Left colon (tissue), 2 donors: ENCODE measurements at regions not wholly inside any gene's neighbourhood (a gene's known extent, or its start where the extent isn't known, plus 50 kb on each side); places are given as distances from the start of the nearest gene placed in this dataset.
"Not testable (repeated sequence)": the region's sequence is repeated elsewhere in the genome, so short reads cannot be mapped to it uniquely, and the experiment has no call there.

Experiments used
- ATAC-seq: fragments of 200-7000 bp; cut with Tn5 transposase; one replicate; pipeline ENCODE4 v1.9.1; 2020; ENCODE audit warnings: mild to moderate bottlenecking, moderate library complexity
- DNase-seq, 2 donors: peaks; one replicate each; pipeline ENCODE4 v3.0.0-alpha.2; 2020
- intact Hi-C, 2 donors: fragments of 100-400 bp; cut with DNase I in 1 of 2; cut with micrococcal nuclease in 1 of 2; formaldehyde crosslinking; loops; one replicate each; pipeline versions ENCODE4 v1.11.2 to v1.14.0; 2022; cut with DNase I, micrococcal nuclease
- donor health status: DM: no; HTN: no; CAD: no.
- donor health status: DM: yes; HTN: yes; CAD: no.

GRCh38 chr5:164256351-164256750, 750.9 kb downstream of the MAT2B start:
- no peak for DNase-seq
- intact Hi-C loops: no loop called here
- ATAC-seq: no peak

GRCh38 chr5:164256954-164257353, 751.5 kb downstream of the MAT2B start:
- intact Hi-C loops: no loop called here
- no peak for ATAC-seq
- no peak for DNase-seq

- no peak for DNase-seq
- intact Hi-C loops: no loop called here
- no peak for ATAC-seq
Observed at GRCh38 chr5:164265566-164265965, 760.1 kb downstream of the MAT2B start.

- DNase-seq: no peak
- intact Hi-C loops: no loop called here
- no peak for ATAC-seq
Observed at GRCh38 chr5:164266571-164266970, 761.2 kb downstream of the MAT2B start.

- DNase-seq (no peak), ATAC-seq (no peak)
- intact Hi-C loops: no loop called here
Observed at GRCh38 chr5:164277720-164278119, 772.3 kb downstream of the MAT2B start.

GRCh38 chr5:164289526-164289925, 784.1 kb downstream of the MAT2B start:
- ATAC-seq (no peak), DNase-seq (no peak)
- intact Hi-C loops: no loop called here

GRCh38 chr5:164296603-164297080, 791.2 kb downstream of the MAT2B start:
- no peak for ATAC-seq
- intact Hi-C loops: no loop called here
- no peak for DNase-seq

- DNase-seq (no peak), ATAC-seq (no peak)
- intact Hi-C loops: no loop called here
Observed at GRCh38 chr5:164298165-164298564, 792.7 kb downstream of the MAT2B start.

GRCh38 chr5:164300295-164300694, 794.9 kb downstream of the MAT2B start:
- intact Hi-C loops: no loop called here
- ATAC-seq (no peak), DNase-seq (no peak)

GRCh38 chr5:164301136-164301535, 795.7 kb downstream of the MAT2B start:
- no peak for ATAC-seq

GRCh38 chr5:164301708-164302107, 796.3 kb downstream of the MAT2B start:
- DNase-seq: no peak
- ATAC-seq: no peak
- intact Hi-C loops: no loop called here

More at GRCh38 chr5:164301136-164301535, 795.7 kb downstream of the MAT2B start:
- intact Hi-C loops: no loop called here
- DNase-seq: no peak

- DNase-seq: no peak
Observed at GRCh38 chr5:164302533-164303235, 797.3 kb downstream of the MAT2B start.

GRCh38 chr5:164303646-164304215, 798.3 kb downstream of the MAT2B start:
- intact Hi-C loops: no loop called here
- ATAC-seq: no peak
- DNase-seq: no peak

More at GRCh38 chr5:164302533-164303235, 797.3 kb downstream of the MAT2B start:
- intact Hi-C loops: no loop called here
- no peak for ATAC-seq

- ATAC-seq (no peak), DNase-seq (no peak)
- intact Hi-C loops: no loop called here
Observed at GRCh38 chr5:164306662-164307061, 801.2 kb downstream of the MAT2B start.

GRCh38 chr5:164312801-164313200, 807.4 kb downstream of the MAT2B start:
- intact Hi-C loops: no loop called here
- ATAC-seq (no peak), DNase-seq (no peak)

GRCh38 chr5:164317676-164318075, 812.3 kb downstream of the MAT2B start:
- intact Hi-C loops: no loop called here
- ATAC-seq (no peak), DNase-seq (no peak)

- DNase-seq (no peak), ATAC-seq (no peak)
- intact Hi-C loops: no loop called here
Observed at GRCh38 chr5:164319161-164319560, 813.7 kb downstream of the MAT2B start.

- intact Hi-C loops: no loop called here
- ATAC-seq (no peak), DNase-seq (no peak)
Observed at GRCh38 chr5:164324239-164324638, 818.8 kb downstream of the MAT2B start.

GRCh38 chr5:164326219-164326618, 820.8 kb downstream of the MAT2B start:
- ATAC-seq: no peak
- intact Hi-C loops: no loop called here
- no peak for DNase-seq

- DNase-seq, intact Hi-C loops, ATAC-seq: not testable (repeated sequence)
Observed at GRCh38 chr5:164327166-164327565, 821.7 kb downstream of the MAT2B start.
